ENCODE measurements at regions not wholly inside any gene's neighbourhood (a gene's known extent, or its start where the extent isn't known, plus 50 kb on each side); places are given as distances from the start of the nearest gene placed in this dataset.
A peak's percentile ranks its signal among the peaks of the same experiment; 100 is the strongest.

DNA sequence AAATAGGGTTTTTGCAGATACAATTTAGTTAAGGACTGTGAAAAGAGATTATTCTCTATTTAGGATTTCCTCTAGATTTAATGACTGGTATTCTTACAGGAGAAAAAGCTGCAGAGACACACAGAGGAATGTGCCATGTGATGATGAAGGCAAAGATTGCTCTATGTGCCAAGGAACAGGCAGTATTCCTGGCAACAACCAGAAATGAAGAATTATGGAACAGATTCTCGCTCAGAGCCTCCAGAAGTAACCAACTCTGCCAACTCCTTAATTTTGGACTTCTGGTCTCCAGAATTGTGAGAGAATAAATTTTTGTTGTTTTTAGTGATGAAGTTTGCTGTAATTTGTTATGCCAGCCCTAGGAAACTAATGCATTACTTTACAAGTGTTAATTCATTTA, 307.6 kb upstream of the SEMA3A start:
- H3K27ac ChIP-seq: no peak overlapping the region
- TF ChIP-seq, protein P1, sequence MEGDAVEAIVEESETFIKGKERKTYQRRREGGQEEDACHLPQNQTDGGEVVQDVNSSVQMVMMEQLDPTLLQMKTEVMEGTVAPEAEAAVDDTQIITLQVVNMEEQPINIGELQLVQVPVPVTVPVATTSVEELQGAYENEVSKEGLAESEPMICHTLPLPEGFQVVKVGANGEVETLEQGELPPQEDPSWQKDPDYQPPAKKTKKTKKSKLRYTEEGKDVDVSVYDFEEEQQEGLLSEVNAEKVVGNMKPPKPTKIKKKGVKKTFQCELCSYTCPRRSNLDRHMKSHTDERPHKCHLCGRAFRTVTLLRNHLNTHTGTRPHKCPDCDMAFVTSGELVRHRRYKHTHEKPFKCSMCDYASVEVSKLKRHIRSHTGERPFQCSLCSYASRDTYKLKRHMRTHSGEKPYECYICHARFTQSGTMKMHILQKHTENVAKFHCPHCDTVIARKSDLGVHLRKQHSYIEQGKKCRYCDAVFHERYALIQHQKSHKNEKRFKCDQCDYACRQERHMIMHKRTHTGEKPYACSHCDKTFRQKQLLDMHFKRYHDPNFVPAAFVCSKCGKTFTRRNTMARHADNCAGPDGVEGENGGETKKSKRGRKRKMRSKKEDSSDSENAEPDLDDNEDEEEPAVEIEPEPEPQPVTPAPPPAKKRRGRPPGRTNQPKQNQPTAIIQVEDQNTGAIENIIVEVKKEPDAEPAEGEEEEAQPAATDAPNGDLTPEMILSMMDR (conservative IDR thresholded peaks at IDR 0.05): no peak

DNA sequence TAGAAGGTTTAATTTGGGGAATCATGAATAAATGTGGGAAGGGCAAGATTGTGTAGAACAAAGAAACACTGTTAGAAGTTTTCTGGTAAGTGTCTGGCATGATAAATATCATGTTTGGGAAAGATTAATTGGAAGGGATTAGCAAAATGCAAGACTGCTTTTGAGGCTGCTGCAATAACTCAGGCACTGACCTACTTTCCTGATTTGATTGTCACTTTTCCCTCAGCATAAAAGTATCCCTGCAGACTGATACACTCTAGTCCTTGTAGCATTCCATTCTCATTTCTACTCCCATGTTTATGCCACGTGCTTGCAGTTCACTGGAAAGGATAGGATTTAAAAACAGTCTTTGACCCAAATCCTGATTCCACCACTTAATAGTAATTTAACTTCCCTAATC, 303.3 kb upstream of the SEMA3A start:
- no peak overlapping the region for H3K27ac ChIP-seq
- TF ChIP-seq, protein P1 (conservative IDR thresholded peaks at IDR 0.05): no peak

GRCh38 chr7:84495128-84495527, 300.5 kb upstream of the SEMA3A start:
- no peak overlapping the region for H3K27ac ChIP-seq
- TF ChIP-seq, protein P1 (conservative IDR thresholded peaks at IDR 0.05): no peak

DNA sequence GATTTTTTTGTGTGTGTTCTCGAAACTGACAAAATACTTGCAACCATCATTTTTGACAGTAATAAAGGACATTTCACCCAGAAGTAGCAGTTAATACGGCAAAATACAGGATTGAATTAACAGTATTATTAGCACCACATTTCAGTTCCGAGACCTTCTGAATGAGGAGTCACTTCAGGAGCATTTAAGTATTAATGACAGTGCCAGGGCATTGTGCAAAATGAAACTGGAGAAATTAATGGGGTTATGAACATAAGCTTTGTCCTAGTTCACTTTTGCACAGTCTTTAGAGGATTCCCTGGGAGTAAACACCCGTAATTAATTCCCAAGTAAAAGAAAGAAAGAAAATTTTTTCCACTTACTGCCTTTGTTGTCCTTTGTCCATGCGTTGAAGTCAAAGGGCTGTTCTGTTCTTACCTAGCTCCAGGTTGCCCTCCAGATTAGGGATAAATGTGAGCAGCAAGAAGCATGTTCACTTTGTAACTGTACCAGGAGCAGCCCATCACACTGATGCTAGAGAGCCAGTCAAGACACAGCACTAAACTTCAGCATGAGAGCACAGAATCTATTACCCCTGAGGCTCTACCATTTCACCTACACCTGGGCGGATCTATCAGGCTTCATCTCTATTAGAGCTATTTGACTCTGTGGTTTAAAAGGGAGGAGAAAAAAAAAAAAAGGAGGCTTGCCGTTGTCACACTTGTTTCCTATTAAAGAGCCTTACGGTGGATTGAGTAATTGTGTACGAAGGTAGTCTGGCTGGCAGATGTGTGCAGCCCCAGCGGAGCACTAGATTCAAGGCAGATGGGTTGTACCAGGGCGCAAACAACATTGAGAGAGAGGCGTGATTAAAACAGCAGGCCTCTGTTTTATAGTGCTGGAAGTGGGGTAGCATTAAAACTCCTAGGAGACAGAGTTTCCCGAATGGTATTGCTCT, 297.8 kb upstream of the SEMA3A start:
- no peak overlapping the region for H3K27ac ChIP-seq
- TF ChIP-seq, protein P1 (conservative IDR thresholded peaks at IDR 0.05): no peak

- H3K27ac ChIP-seq: no peak overlapping the region
- TF ChIP-seq, protein P1 (conservative IDR thresholded peaks at IDR 0.05): peak; percentile 56
Observed at GRCh38 chr7:84490661-84491060, 296.1 kb upstream of the SEMA3A start.

GRCh38 chr7:84484502-84485079, 290.0 kb upstream of the SEMA3A start:
- TF ChIP-seq, protein P1 (conservative IDR thresholded peaks at IDR 0.05): no peak

GRCh38 chr7:84482476-84482875, 287.9 kb upstream of the SEMA3A start:
- TF ChIP-seq, protein P1 (conservative IDR thresholded peaks at IDR 0.05): no peak

More at GRCh38 chr7:84484502-84485079, 290.0 kb upstream of the SEMA3A start:
- no peak overlapping the region for H3K27ac ChIP-seq

More at GRCh38 chr7:84482476-84482875, 287.9 kb upstream of the SEMA3A start:
- no peak overlapping the region for H3K27ac ChIP-seq
